ENCODE measurements at regions not wholly inside any gene's neighbourhood (a gene's known extent, or its start where the extent isn't known, plus 50 kb on each side); places are given as distances from the start of the nearest gene placed in this dataset.

DNA sequence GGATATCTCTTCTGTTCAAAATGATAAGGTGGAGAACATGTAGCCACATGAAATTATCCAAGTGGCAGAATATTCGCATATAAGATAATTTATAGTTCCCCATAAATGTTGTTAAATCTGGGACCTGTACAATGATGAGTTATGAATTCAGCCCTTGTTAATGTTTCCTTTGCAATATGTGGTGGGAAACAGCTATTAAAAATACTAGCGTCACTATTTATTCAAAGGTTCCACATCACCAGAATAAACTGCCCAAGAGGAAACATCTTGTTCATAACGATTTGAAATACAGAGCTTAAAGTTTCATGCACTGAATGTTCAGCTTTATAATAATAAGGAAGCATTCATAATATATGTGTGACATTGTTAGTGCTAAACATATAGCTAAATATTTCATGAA lies 223.9 kb upstream of the TCF4 start:
- Histone ChIP-seq H3K9me3 (no peaks in the 10 kb centered on the region), H3K27me3 (no peaks in the 10 kb centered on the region), H3K36me3 (no peaks in the 10 kb centered on the region), H3K4me1 (no peaks in the 10 kb centered on the region), H3K4me3 (replicated peaks in 1 of 3) (no peak overlapping the region), H3K27ac (no peak overlapping the region)
- DNase-seq, result no peak
- TF ChIP-seq, protein P1, sequence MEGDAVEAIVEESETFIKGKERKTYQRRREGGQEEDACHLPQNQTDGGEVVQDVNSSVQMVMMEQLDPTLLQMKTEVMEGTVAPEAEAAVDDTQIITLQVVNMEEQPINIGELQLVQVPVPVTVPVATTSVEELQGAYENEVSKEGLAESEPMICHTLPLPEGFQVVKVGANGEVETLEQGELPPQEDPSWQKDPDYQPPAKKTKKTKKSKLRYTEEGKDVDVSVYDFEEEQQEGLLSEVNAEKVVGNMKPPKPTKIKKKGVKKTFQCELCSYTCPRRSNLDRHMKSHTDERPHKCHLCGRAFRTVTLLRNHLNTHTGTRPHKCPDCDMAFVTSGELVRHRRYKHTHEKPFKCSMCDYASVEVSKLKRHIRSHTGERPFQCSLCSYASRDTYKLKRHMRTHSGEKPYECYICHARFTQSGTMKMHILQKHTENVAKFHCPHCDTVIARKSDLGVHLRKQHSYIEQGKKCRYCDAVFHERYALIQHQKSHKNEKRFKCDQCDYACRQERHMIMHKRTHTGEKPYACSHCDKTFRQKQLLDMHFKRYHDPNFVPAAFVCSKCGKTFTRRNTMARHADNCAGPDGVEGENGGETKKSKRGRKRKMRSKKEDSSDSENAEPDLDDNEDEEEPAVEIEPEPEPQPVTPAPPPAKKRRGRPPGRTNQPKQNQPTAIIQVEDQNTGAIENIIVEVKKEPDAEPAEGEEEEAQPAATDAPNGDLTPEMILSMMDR (IDR thresholded peaks at IDR 0.05), result no peak
- no peak for TF ChIP-seq POLR2A (IDR thresholded peaks at IDR 0.05)
- WGBS, 2 donors, result 80 to 82% methylated on average over 3 of the region's 3 CpGs
- intact Hi-C loops (cut with DNase I), result no loop called here

DNA sequence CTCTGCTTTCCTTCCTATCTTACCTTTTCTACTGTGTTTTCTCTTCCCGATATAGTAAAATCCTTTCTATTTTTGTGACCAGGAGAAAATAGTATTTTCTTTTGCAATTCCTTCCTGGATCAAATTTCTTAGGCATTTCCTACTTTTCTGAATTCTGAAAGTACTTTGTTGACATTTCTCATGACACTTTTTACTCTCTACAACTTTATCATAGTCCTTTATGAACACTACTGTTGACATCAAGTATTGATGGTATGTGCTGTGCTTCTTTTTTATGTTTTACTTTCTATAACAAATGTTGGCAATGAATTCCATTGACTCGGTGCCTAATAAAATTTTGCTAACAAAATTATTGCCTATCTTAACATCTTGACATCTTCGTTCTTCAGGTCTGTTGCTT lies 217.7 kb upstream of the TCF4 start:
- DNase-seq, result no peak
- Histone ChIP-seq H3K4me1 (no peaks in the 10 kb centered on the region), H3K27me3 (no peaks in the 10 kb centered on the region), H3K4me3 (replicated peaks in 1 of 3) (no peak overlapping the region), H3K27ac (no peak overlapping the region), H3K9me3 (no peaks in the 10 kb centered on the region), H3K36me3 (no peaks in the 10 kb centered on the region)
- no peak for TF ChIP-seq POLR2A (IDR thresholded peaks at IDR 0.05)
- TF ChIP-seq, protein P1 (IDR thresholded peaks at IDR 0.05), result no peak
- intact Hi-C loops (cut with DNase I), result no loop called here
- WGBS, 2 donors, result 79 to 83% methylated on average over 3 of the region's 3 CpGs

DNA sequence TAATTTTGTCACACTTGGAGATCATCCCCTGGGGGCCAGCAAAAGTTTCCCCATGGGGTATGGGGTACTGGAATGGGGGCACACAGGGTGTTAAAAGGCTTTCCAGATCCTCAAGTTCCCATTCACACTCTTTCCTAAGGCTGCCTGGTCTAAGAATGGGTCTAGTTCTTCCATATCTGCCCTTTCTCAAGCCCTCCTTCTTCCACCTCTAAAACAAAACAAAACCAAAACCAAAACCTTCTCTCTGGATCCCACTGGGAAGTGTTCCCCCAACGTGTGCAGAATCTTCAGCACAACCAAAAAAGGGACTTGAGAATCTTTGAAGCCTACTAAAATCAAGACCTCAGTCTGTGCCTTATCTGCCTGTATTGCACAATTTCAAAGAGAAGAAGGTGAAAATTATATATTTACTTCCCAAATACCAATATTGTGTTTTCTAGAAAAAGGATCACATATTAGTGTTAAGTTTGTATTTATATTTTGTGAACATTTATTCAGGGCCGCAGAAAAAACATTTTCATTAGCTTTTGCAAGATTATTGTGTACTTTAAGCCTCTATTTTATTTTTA lies 207.2 kb upstream of the TCF4 start:
- H3K4me3 ChIP-seq (replicated peaks in 1 of 3), result no peak overlapping the region
- H3K9me3 ChIP-seq, result no peaks in the 10 kb centered on the region
- DNase-seq, result no peak
- 70 to 77% methylated on average over 2 of the region's 2 CpGs for WGBS, 2 donors
- H3K27ac ChIP-seq, result no peak overlapping the region
- TF ChIP-seq, protein P1 (IDR thresholded peaks at IDR 0.05), result no peak
- TF ChIP-seq POLR2A (IDR thresholded peaks at IDR 0.05), result no peak
- intact Hi-C loops (cut with DNase I), result no loop called here
- no peaks in the 10 kb centered on the region for H3K36me3 ChIP-seq
- H3K27me3 ChIP-seq, result no peaks in the 10 kb centered on the region
- no peaks in the 10 kb centered on the region for H3K4me1 ChIP-seq

DNA sequence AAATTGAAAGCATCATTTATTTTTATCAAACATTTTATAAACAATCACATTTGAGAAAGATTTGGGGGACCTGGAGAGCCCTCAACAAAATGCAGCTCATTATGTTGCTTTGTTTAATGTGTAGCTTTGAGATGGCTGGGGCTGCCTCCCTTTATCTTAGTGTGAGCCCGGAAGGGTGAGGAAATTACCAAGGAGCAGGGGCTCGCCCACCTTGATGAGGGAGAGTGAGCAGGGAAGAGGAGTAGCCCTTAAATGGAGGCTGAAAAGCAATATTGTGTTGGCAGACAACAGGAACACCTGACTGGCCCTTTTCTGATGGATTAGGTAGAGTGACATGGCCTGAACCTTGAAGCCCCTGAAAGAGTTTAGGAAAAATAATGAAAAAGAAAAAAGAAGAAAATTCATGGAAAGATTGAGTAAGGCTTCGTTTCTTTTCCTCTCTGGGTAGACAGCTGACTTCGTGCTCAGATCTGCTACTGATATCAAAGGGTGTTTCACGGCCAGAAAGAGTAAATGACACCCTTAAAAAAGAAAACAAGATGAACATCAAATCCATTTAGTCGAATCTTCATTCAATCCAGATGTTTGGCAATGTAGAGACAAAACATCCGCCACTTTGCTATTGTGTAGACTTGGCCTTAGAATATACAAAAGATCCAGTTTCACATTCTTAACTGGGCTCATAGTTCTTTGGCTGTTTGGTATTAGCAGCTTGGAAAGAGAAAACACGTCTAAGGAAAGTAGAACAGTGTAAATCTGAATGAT lies 206.5 kb upstream of the TCF4 start:
- TF ChIP-seq, protein P1 (IDR thresholded peaks at IDR 0.05), result no peak
- no peak for TF ChIP-seq POLR2A (IDR thresholded peaks at IDR 0.05)
- no peaks in the 10 kb centered on the region for H3K27me3 ChIP-seq
- H3K27ac ChIP-seq, result no peak overlapping the region
- 62 to 63% methylated on average over 8 of the region's 8 CpGs for WGBS, 2 donors
- no peaks in the 10 kb centered on the region for H3K4me1 ChIP-seq
- no peak for DNase-seq
- H3K4me3 ChIP-seq (replicated peaks in 1 of 3), result no peak overlapping the region
- no peaks in the 10 kb centered on the region for H3K36me3 ChIP-seq
- H3K9me3 ChIP-seq, result no peaks in the 10 kb centered on the region
- intact Hi-C loops (cut with DNase I), result no loop called here

DNA sequence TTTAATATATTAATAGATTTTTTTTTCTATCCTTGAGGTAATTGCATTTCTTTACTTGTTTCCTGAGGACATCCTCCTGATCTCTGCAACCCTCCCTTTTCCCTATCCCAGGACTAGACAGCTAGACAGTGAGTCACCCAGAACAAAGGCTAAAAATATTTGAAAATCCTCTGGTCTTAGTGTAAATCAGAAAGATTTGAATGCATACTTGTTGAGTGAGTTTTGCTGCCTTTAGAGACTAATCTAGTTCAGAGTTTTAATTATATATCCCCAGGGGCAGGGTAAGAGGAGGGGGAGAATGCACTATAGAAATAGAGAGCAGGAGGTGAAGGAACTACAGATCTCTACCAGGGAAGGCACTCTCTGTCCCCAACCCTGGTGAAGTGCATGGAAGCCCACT lies 202.3 kb upstream of the TCF4 start:
- H3K36me3 ChIP-seq, result no peaks in the 10 kb centered on the region
- H3K9me3 ChIP-seq, result no peaks in the 10 kb centered on the region
- no peak overlapping the region for H3K4me3 ChIP-seq (replicated peaks in 1 of 3)
- DNase-seq, result no peak
- no peak for TF ChIP-seq POLR2A (IDR thresholded peaks at IDR 0.05)
- TF ChIP-seq, protein P1 (IDR thresholded peaks at IDR 0.05), result no peak
- intact Hi-C loops (cut with DNase I), result no loop called here
- H3K27ac ChIP-seq, result no peak overlapping the region
- no peaks in the 10 kb centered on the region for H3K4me1 ChIP-seq
- no peaks in the 10 kb centered on the region for H3K27me3 ChIP-seq
